Astrocyte (in vitro differentiated cells and primary cell): ENCODE measurements at regions not wholly inside any gene's neighbourhood (a gene's known extent, or its start where the extent isn't known, plus 50 kb on each side); places are given as distances from the start of the nearest gene placed in this dataset.

ENCODE experiments used
- DNase-seq: peaks from one replicate; pipeline ENCODE4 v3.0.0-alpha.2; 2010; ENCODE audit warnings: low read depth
- FAIRE-seq: peaks from 2 replicates; lab custom pipeline; 2011; peaks lifted over from hg19 to GRCh38; lab: Jason Lieb, UNC
- H2AFZ ChIP-seq: 2 replicates; pipeline ENCODE4 v1.6.0; 2012; ENCODE audit warnings: low read depth, low read length, inconsistent platforms
- H3K27ac ChIP-seq: 2 replicates; pipeline ENCODE4 v1.5.1; 2011; ENCODE audit warnings: low read depth, low read length, inconsistent platforms
- H3K27me3 ChIP-seq: 2 replicates; pipeline ENCODE4 v1.6.0; 2011; ENCODE audit warnings: low read length, inconsistent platforms; ENCODE audit not compliant: insufficient read depth
- H3K36me3 ChIP-seq: 2 replicates; pipeline ENCODE4 v1.5.1; 2011; ENCODE audit warnings: low read length, inconsistent platforms; ENCODE audit not compliant: insufficient read depth
- H3K4me1 ChIP-seq: 2 replicates; pipeline ENCODE4 v1.5.1; 2011; ENCODE audit warnings: low read length, inconsistent platforms; ENCODE audit not compliant: insufficient read depth
- H3K4me2 ChIP-seq: 2 replicates; pipeline ENCODE4 v1.6.0; 2012; ENCODE audit warnings: low read length, inconsistent platforms
- H3K4me3 ChIP-seq: 2 replicates; pipeline ENCODE4 v1.5.1; 2011; ENCODE audit warnings: low read depth, mild to moderate bottlenecking, low read length, inconsistent platforms; ENCODE audit not compliant: insufficient read depth
- H3K79me2 ChIP-seq: 2 replicates; pipeline ENCODE4 v1.6.0; 2012; ENCODE audit warnings: mild to moderate bottlenecking, low read length, inconsistent platforms; ENCODE audit not compliant: insufficient read depth
- H3K9ac ChIP-seq: 2 replicates; pipeline ENCODE4 v1.6.0; 2012; ENCODE audit warnings: mild to moderate bottlenecking, low read length, inconsistent platforms
- H3K9me3 ChIP-seq: 2 replicates; pipeline ENCODE4 v1.5.1; 2012; ENCODE audit warnings: low read depth, mild to moderate bottlenecking, low read length, inconsistent platforms; ENCODE audit not compliant: insufficient read depth
- H4K20me1 ChIP-seq: 2 replicates; pipeline ENCODE4 v1.6.0; 2012; ENCODE audit warnings: low read length, inconsistent platforms; ENCODE audit not compliant: insufficient read depth
- H3K27ac Mint-ChIP-seq: one replicate; pipeline ENCODE4 v1.8.0; 2021; ENCODE audit warnings: mild to moderate bottlenecking, mixed read lengths; ENCODE audit not compliant: unreplicated experiment
- H3K27me3 Mint-ChIP-seq: one replicate; pipeline ENCODE4 v1.8.0; 2021; ENCODE audit warnings: low read depth, mixed read lengths; ENCODE audit not compliant: unreplicated experiment
- H3K36me3 Mint-ChIP-seq: one replicate; pipeline ENCODE4 v1.8.0; 2021; ENCODE audit warnings: low read depth, mixed read lengths; ENCODE audit not compliant: unreplicated experiment
- H3K4me1 Mint-ChIP-seq: one replicate; pipeline ENCODE4 v1.8.0; 2021; ENCODE audit warnings: low read depth, mixed read lengths; ENCODE audit not compliant: unreplicated experiment
- H3K4me3 Mint-ChIP-seq: one replicate; pipeline ENCODE4 v1.8.0; 2021; ENCODE audit warnings: mild to moderate bottlenecking, moderate library complexity, mixed read lengths; ENCODE audit not compliant: unreplicated experiment
- H3K9me3 Mint-ChIP-seq: one replicate; pipeline ENCODE4 v1.8.0; 2021; ENCODE audit warnings: mild to moderate bottlenecking, mixed read lengths; ENCODE audit not compliant: unreplicated experiment
- EZH2 ChIP-seq: IDR thresholded peaks from 2 replicates; pipeline ENCODE4 v1.6.1; 2012; ENCODE audit warnings: mild to moderate bottlenecking, low read length, inconsistent platforms; ENCODE audit not compliant: insufficient read depth
- TF ChIP-seq, protein P1 (sequence below): IDR thresholded peaks from 2 replicates; pipeline ENCODE4 v1.5.1; 2011; ENCODE audit warnings: low read depth, mild to moderate bottlenecking, inconsistent platforms, low read length, moderate library complexity; ENCODE audit not compliant: insufficient read depth

DNA sequence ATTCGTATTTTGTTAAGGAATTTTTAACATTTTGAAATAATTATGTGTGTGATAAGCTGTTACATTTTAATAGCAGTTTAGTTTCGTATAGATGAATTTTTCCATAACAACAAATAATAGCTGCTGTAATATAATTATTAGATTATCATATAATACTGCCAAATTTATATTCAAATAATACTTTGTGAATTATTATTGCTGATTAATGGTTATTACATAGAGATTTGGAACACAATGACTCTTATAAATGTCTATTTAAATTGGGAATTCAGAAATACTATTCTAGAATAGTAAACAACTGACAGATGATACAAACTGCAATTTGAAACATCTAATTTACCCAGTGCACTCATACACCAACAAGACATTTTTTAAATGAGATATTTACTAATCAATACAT is 73.2 kb upstream of the NEK7 start:
- TF ChIP-seq, protein P1, sequence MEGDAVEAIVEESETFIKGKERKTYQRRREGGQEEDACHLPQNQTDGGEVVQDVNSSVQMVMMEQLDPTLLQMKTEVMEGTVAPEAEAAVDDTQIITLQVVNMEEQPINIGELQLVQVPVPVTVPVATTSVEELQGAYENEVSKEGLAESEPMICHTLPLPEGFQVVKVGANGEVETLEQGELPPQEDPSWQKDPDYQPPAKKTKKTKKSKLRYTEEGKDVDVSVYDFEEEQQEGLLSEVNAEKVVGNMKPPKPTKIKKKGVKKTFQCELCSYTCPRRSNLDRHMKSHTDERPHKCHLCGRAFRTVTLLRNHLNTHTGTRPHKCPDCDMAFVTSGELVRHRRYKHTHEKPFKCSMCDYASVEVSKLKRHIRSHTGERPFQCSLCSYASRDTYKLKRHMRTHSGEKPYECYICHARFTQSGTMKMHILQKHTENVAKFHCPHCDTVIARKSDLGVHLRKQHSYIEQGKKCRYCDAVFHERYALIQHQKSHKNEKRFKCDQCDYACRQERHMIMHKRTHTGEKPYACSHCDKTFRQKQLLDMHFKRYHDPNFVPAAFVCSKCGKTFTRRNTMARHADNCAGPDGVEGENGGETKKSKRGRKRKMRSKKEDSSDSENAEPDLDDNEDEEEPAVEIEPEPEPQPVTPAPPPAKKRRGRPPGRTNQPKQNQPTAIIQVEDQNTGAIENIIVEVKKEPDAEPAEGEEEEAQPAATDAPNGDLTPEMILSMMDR = no peak
- no peak for TF ChIP-seq EZH2
- Mint-ChIP-seq H3K36me3 (no peaks in the 10 kb centered on the region), H3K27ac (no peak overlapping the region), H3K27me3 (no peaks in the 10 kb centered on the region), H3K4me3 (no peak overlapping the region), H3K9me3 (peaks cover 2% of the 10 kb centered on the region), H3K4me1 (peaks cover 3% of the 10 kb centered on the region)
- Histone ChIP-seq H3K27me3 (no peaks in the 10 kb centered on the region), H3K4me2 (no peak overlapping the region), H3K27ac (no peak overlapping the region), H3K9me3 (no peaks in the 10 kb centered on the region), H3K9ac (no peak overlapping the region), H2AFZ (no peak overlapping the region), H4K20me1 (no peaks in the 10 kb centered on the region), H3K4me3 (no peak overlapping the region), H3K36me3 (no peaks in the 10 kb centered on the region), H3K79me2 (no peaks in the 10 kb centered on the region), H3K4me1 (no peaks in the 10 kb centered on the region)
- DNase-seq = no peak
- no peak for FAIRE-seq

DNA sequence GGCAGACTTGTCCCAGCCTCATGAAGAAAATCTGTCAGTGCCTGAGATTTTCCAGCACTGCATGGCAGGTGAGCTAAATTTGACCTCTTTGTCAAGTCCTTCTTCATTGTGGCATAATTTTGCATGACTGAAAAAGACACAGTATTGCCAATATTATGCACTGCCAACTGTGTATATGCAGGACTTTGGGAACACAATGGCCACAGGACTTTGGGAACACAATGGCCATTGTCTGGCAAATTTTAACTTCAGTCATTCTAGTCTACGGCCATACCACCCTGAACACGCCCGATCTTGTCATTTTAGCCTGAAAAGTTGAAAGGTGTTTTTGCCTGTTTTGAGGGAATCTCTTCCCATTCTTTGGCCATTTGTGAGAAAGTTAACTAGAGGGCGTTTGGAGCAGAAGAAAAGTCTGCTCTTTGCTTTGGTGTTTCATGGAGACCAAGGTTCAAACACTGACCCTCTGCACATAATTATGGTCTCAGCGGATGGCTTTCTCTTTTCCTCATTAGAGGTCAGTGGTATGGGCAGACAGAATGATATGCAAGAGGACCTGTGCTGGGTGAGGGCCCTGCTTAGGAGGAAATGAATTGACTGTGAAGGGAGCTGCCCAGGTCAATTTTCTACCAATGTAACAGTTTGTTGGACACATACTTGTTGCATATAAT is 72.4 kb upstream of the NEK7 start:
- H3K4me2 ChIP-seq = no peak overlapping the region

More for the DNA sequence above, 72.4 kb upstream of the NEK7 start:
- no peaks in the 10 kb centered on the region for H4K20me1 ChIP-seq
- no peak overlapping the region for H3K9ac ChIP-seq
- no peak overlapping the region for H2AFZ ChIP-seq
- no peaks in the 10 kb centered on the region for H3K27me3 ChIP-seq
- Mint-ChIP-seq H3K27ac (no peak overlapping the region), H3K36me3 (no peaks in the 10 kb centered on the region), H3K4me1 (peaks cover 7% of the 10 kb centered on the region), H3K4me3 (no peak overlapping the region), H3K27me3 (no peaks in the 10 kb centered on the region), H3K9me3 (peaks cover 2% of the 10 kb centered on the region)
- DNase-seq (no peak), FAIRE-seq (no peak)
- H3K79me2 ChIP-seq = no peaks in the 10 kb centered on the region
- H3K9me3 ChIP-seq = no peaks in the 10 kb centered on the region
- no peaks in the 10 kb centered on the region for H3K4me1 ChIP-seq
- H3K27ac ChIP-seq = no peak overlapping the region
- no peaks in the 10 kb centered on the region for H3K36me3 ChIP-seq
- H3K4me3 ChIP-seq = no peak overlapping the region
- TF ChIP-seq, protein P1 = no peak
- no peak for TF ChIP-seq EZH2
